ENCODE measurements at regions not wholly inside any gene's neighbourhood (a gene's known extent, or its start where the extent isn't known, plus 50 kb on each side); places are given as distances from the start of the nearest gene placed in this dataset.
A peak's percentile ranks its signal among the peaks of the same experiment; 100 is the strongest.

GRCh38 chr12:58741226-58741625 lies 179.1 kb downstream of the LRIG3 start:
- no peak for ATAC-seq
- DNase-seq, result no peak
- H3K4me1 ChIP-seq, result no peaks in the 10 kb centered on the region
- intact Hi-C loops (cut with DNase I), result no loop called here
- no peak overlapping the region for H3K4me3 ChIP-seq
- H3K27me3 ChIP-seq, result no peaks in the 10 kb centered on the region
- no peak for TF ChIP-seq POLR2A (IDR thresholded peaks at IDR 0.05)
- no peak for TF ChIP-seq CTCF (IDR thresholded peaks at IDR 0.05)
- peaks cover 0 to 4% (median 0%) of the 10 kb centered on the region in 12 donors for H3K9me3 ChIP-seq
- 89 to 96% (median 92%) methylated on average over 2 of the region's 2 CpGs for WGBS, 4 donors
- no peak overlapping the region for H3K27ac ChIP-seq
- no peaks in the 10 kb centered on the region for H3K36me3 ChIP-seq

DNA sequence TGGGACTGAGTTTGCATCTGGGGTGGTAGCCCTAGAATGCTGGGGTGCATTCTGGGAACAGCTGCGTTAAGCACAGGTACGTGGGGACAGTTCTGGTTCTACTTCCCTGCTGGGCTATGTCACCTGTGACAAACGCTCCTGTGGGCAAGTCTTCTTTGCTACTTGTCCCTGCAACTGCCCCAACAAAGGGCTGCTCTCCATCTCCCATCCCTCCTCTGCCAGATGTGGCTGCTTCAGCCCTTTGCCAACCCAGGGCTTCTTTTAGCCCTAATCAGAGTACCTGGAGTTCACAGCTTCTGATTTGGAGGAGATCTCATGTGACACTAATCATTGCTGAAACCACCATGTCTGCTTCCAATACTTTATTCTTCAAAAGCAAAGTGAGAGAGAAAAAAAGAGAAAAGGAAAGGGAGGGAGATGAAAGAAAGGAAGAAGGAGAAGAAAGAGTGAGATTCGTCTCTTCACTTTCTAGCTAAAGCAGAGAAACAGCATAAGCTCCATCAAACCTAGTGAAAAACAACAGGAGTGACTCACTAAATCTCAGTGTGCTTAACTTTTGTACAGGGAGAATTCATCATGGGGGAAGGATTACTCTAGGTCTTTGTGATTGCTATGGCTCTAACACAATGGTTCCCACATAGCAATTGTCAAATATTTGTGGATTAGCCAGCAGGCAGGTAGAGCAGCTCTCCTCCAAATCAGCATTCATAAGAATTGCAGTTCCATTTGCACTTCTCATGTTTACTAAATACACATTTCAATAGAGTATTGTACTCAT lies 174.8 kb downstream of the LRIG3 start:
- DNase-seq (no peak), ATAC-seq (no peak)
- intact Hi-C loops (cut with DNase I), result no loop called here
- Histone ChIP-seq H3K4me1 (peaks cover 0 to 4% (median 0%) of the 10 kb centered on the region in 12 donors), H3K36me3 (no peaks in the 10 kb centered on the region), H3K4me3 (no peak overlapping the region), H3K27ac (no peak overlapping the region), H3K27me3 (no peaks in the 10 kb centered on the region), H3K9me3 (peaks cover 0 to 4% (median 0%) of the 10 kb centered on the region in 12 donors)
- TF ChIP-seq CTCF (IDR thresholded peaks at IDR 0.05) (no peak), POLR2A (IDR thresholded peaks at IDR 0.05) (no peak)
- 69 to 80% (median 75%) methylated on average over 4 of the region's 4 CpGs for WGBS, 4 donors

- Histone ChIP-seq H3K4me1 (peaks cover 0 to 4% (median 0%) of the 10 kb centered on the region in 12 donors), H3K9me3 (no peaks in the 10 kb centered on the region), H3K27ac (no peak overlapping the region), H3K4me3 (no peak overlapping the region), H3K36me3 (no peaks in the 10 kb centered on the region), H3K27me3 (no peaks in the 10 kb centered on the region)
- intact Hi-C loops (cut with DNase I), result no loop called here
- WGBS, 4 donors, result 61 to 90% (median 85%) methylated on average over 2 of the region's 2 CpGs
- TF ChIP-seq POLR2A (IDR thresholded peaks at IDR 0.05) (no peak), CTCF (IDR thresholded peaks at IDR 0.05) (no peak)
- DNase-seq (no peak), ATAC-seq (no peak)
Observed at GRCh38 chr12:58747533-58747932, 172.8 kb downstream of the LRIG3 start.

DNA sequence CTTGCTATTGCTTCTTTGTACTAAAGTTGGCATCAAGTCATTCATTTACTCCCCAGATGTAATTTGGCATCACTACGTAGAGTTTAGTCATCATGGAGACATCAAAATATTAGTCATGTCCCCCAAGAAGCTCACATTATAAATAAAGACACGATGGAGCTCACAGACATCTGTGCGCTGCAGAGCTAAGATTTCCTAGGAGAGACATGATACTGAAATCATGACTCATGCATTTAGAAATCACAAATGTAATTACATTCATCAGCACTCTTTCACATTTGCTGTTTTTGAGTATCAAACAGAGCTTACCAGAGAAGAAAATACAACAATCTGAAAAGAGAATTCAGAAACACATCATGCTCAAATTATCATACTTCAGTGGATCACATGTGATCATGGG lies 169.8 kb downstream of the LRIG3 start:
- Histone ChIP-seq H3K4me1 (peaks cover 0 to 4% (median 0%) of the 10 kb centered on the region in 12 donors), H3K27ac (no peak overlapping the region), H3K27me3 (no peaks in the 10 kb centered on the region), H3K36me3 (no peaks in the 10 kb centered on the region), H3K9me3 (no peaks in the 10 kb centered on the region), H3K4me3 (no peak overlapping the region)
- 55 to 79% (median 66%) methylated on average over 3 of the region's 3 CpGs for WGBS, 4 donors
- DNase-seq (no peak), ATAC-seq (peak in 1 of 4 donors; percentile 69)
- TF ChIP-seq CTCF (IDR thresholded peaks at IDR 0.05) (no peak), POLR2A (IDR thresholded peaks at IDR 0.05) (no peak)
- intact Hi-C loops (cut with DNase I), result no loop called here
